ENCODE measurements at regions not wholly inside any gene's neighbourhood (a gene's known extent, or its start where the extent isn't known, plus 50 kb on each side); places are given as distances from the start of the nearest gene placed in this dataset.

- no peak for TF ChIP-seq POLR2A (IDR thresholded peaks at IDR 0.05; ENCODE audit: borderline replicate concordance, extremely low read depth, insufficient read depth, insufficient read length)
- no peak for TF ChIP-seq RAD21 (IDR thresholded peaks at IDR 0.05; ENCODE audit: low read depth)
- TF ChIP-seq, protein P1, sequence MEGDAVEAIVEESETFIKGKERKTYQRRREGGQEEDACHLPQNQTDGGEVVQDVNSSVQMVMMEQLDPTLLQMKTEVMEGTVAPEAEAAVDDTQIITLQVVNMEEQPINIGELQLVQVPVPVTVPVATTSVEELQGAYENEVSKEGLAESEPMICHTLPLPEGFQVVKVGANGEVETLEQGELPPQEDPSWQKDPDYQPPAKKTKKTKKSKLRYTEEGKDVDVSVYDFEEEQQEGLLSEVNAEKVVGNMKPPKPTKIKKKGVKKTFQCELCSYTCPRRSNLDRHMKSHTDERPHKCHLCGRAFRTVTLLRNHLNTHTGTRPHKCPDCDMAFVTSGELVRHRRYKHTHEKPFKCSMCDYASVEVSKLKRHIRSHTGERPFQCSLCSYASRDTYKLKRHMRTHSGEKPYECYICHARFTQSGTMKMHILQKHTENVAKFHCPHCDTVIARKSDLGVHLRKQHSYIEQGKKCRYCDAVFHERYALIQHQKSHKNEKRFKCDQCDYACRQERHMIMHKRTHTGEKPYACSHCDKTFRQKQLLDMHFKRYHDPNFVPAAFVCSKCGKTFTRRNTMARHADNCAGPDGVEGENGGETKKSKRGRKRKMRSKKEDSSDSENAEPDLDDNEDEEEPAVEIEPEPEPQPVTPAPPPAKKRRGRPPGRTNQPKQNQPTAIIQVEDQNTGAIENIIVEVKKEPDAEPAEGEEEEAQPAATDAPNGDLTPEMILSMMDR (IDR thresholded peaks at IDR 0.05 in 2 of 3, conservative IDR thresholded peaks at IDR 0.05 in 1 of 3; ENCODE audit: borderline replicate concordance in 1 of 3, insufficient read depth in 1 of 3, low read depth in 2 of 3, low read length in 2 of 3) = no peak
- TF ChIP-seq ATF3 (IDR thresholded peaks at IDR 0.05) = no peak
- TF ChIP-seq FOSL1 (IDR thresholded peaks at IDR 0.05; ENCODE audit: low read depth) = no peak
- TF ChIP-seq EZH2 (IDR thresholded peaks at IDR 0.05) = no peak
Observed at GRCh38 chr6:94130478-94130877, 711.1 kb upstream of the EPHA7 start.

All from HCT116 (cell line).